Body of pancreas (tissue), 4 donors: ENCODE measurements at regions not wholly inside any gene's neighbourhood (a gene's known extent, or its start where the extent isn't known, plus 50 kb on each side); places are given as distances from the start of the nearest gene placed in this dataset.

Experiments
- POLR2A ChIP-seq, 3 donors: fragments of 450-650 bp; IDR thresholded peaks; one replicate each; pipeline ENCODE4 v1.6.1; 2016; ENCODE audit warnings: antibody characterized with exemption in 3 of 3, mild to moderate bottlenecking in 2 of 3
- TF ChIP-seq, protein P1 (sequence below), 7 experiments: fragments of 450-650 bp in 4 of 7; fragments of 200-600 bp in 3 of 7; sonication (generic) in 3 of 7; IDR thresholded peaks; one replicate each; pipeline ENCODE4 v1.5.1; 2016 to 2019; ENCODE audit warnings: antibody characterized with exemption in 7 of 7

DNA sequence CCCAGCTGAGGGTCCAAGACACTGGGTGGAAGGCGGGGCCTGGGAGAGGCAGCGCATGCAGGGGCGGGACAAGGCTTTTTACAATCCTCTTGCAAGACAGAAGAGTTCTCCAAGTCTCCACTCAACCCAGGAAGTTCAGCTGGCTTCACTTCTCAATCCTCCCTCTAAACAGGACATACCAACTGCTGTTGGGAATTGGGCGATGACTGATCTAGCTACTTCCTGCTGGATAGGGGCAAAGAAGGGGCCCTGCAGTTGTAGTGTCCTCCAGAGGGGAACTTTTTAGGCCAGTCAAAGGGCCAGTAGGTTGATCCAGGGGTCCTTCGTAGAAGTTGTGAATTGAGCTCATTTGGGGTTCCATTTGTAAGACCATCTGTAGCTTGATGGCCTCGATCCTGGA is 94.6 kb upstream of the TERB2 start:
- TF ChIP-seq, protein P1, sequence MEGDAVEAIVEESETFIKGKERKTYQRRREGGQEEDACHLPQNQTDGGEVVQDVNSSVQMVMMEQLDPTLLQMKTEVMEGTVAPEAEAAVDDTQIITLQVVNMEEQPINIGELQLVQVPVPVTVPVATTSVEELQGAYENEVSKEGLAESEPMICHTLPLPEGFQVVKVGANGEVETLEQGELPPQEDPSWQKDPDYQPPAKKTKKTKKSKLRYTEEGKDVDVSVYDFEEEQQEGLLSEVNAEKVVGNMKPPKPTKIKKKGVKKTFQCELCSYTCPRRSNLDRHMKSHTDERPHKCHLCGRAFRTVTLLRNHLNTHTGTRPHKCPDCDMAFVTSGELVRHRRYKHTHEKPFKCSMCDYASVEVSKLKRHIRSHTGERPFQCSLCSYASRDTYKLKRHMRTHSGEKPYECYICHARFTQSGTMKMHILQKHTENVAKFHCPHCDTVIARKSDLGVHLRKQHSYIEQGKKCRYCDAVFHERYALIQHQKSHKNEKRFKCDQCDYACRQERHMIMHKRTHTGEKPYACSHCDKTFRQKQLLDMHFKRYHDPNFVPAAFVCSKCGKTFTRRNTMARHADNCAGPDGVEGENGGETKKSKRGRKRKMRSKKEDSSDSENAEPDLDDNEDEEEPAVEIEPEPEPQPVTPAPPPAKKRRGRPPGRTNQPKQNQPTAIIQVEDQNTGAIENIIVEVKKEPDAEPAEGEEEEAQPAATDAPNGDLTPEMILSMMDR (IDR thresholded peaks at IDR 0.05), result no peak
- no peak for TF ChIP-seq POLR2A (IDR thresholded peaks at IDR 0.05)
